OCI-M2 (cell line): ENCODE measurements at regions not wholly inside any gene's neighbourhood (a gene's known extent, or its start where the extent isn't known, plus 50 kb on each side); places are given as distances from the start of the nearest gene placed in this dataset.
"Not testable (repeated sequence)": the region's sequence is repeated elsewhere in the genome, so short reads cannot be mapped to it uniquely, and the experiment has no call there.

ENCODE experiments used
- DNase-seq: peaks from one replicate; lab custom pipeline; 2025; ENCODE audit not compliant: unreplicated experiment; lab: John Stamatoyannopoulos, UW

- no peak for DNase-seq
These were observed 249.5 kb downstream of the PRELID2 start for GRCh38 chr5:145585443-145586148.

GRCh38 chr5:145579301-145579700 lies 255.8 kb downstream of the PRELID2 start:
- no peak for DNase-seq

GRCh38 chr5:145574889-145575573 lies 260.1 kb downstream of the PRELID2 start:
- no peak for DNase-seq

- DNase-seq: no peak
These were observed 266.6 kb downstream of the PRELID2 start for GRCh38 chr5:145568581-145568980.

- no peak for DNase-seq
These were observed 272.2 kb downstream of the PRELID2 start for GRCh38 chr5:145562931-145563330.

- DNase-seq: no peak
These were observed 276.9 kb downstream of the PRELID2 start for GRCh38 chr5:145558288-145558687.

DNA sequence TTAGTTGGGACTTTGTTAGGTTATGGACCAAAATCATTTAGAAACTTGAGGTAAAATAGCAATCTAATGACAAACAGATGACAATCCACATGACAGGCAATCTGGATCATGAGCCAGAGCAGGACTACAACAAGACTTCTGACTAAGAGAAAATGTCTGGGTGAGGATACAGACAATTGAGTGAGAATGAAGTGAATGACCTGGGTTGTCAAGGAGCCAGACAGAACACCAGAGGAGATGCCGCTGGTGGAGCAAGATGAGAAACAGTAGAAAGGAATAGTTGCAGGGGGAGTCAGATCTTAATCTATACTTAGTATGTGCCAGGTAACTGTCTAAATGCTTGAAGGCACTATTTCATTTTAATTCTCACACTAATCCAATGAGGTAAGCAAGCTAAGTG lies 277.8 kb downstream of the PRELID2 start:
- no peak for DNase-seq

- DNase-seq: no peak
These were observed 280.7 kb downstream of the PRELID2 start for GRCh38 chr5:145554399-145554798.

GRCh38 chr5:145553177-145553576 lies 282.0 kb downstream of the PRELID2 start:
- no peak for DNase-seq

DNA sequence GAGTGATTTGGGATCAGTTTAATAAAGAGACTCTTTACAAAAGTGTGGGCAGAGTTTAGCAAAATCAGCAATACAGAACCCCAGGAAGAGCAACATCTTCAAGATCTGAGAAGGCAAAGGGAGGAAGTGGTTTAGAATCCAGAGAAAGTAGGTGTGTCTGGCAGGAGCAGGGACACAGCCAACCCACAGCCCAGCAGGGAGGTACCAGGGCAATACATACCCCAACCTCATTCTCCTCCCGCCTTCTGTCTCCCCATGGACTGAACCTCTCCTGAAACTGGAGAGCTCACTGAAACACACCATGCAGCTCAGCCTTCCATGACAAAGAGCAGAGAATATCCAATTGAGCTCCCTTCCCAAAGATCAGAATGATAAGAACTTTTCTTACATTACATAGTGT lies 283.4 kb downstream of the PRELID2 start:
- no peak for DNase-seq

DNA sequence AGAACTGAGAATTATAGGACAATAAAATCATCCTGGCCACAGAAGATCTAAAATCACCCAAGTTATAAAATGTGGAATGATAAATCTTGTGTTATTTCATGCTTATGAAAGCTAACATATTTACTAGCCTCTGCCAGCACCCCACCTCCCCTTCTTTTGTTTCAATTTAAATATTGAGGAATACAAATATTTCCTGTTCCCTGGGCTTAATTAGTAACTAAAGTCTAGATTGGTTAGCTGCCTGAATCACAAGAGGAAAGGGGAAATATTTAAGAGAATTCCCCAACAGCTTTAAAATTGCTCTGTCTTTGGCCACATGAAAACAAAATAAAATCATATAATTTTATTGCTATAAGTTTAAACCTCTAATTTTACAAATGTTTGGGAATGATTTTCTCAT lies 287.0 kb downstream of the PRELID2 start:
- DNase-seq: no peak

DNA sequence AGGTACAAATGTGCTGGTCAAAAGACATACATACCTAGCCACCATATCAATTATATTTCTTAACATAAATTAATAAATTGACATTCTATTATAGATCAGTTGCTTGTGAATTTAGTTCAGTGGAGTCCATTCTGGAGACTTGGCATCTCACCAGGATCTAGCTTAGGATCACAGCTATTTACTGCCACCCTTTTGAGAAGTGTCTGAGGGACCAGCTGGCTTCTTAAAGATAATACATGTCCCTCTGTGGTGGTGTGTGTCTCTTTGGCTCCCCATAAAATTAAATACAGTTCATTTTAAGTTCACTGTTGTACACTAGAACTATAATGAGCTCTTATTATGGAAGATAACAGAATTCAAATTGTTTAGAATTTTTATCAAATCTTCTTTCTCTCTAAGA lies 290.7 kb downstream of the PRELID2 start:
- no peak for DNase-seq

GRCh38 chr5:145543968-145544367 lies 291.2 kb downstream of the PRELID2 start:
- DNase-seq: no peak

DNA sequence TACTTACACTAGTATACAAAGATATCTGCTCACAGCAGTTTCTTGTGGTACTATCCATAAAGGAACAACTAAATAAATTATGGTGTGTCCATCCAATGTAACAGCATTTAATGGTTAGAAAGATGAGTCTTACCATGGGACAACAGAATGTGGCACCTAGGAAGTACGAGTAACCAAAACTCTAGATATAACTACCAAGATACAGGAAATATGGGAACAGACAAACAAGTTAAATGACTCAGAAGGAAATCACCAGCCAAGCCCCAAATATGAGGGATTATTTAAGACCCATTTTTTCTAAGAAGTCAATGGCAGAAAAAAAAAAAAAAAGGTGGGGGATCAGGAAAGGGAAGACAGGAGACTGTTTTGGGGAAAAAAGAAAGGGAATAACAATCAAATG lies 294.8 kb downstream of the PRELID2 start:
- no peak for DNase-seq

DNA sequence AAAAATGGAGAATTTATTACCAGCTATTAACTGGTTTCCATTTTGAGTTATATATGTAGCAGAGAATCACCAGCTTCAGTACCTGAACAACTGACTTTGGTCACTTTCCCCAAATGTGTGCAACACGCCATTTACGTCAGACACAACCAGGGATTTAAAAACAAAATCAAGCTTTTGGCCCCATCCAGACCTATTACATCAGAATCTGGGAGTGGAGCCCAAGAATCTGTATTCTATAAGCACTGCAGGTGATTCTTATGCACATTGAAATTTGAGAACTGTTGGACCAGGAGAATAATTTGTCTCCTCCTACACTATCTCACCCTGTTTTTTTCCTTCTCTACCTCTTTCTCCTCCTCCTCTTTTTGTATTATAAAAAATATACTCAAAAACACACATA lies 295.9 kb downstream of the PRELID2 start:
- no peak for DNase-seq

- DNase-seq: no peak
These were observed 299.0 kb downstream of the PRELID2 start for GRCh38 chr5:145536133-145536532.

DNA sequence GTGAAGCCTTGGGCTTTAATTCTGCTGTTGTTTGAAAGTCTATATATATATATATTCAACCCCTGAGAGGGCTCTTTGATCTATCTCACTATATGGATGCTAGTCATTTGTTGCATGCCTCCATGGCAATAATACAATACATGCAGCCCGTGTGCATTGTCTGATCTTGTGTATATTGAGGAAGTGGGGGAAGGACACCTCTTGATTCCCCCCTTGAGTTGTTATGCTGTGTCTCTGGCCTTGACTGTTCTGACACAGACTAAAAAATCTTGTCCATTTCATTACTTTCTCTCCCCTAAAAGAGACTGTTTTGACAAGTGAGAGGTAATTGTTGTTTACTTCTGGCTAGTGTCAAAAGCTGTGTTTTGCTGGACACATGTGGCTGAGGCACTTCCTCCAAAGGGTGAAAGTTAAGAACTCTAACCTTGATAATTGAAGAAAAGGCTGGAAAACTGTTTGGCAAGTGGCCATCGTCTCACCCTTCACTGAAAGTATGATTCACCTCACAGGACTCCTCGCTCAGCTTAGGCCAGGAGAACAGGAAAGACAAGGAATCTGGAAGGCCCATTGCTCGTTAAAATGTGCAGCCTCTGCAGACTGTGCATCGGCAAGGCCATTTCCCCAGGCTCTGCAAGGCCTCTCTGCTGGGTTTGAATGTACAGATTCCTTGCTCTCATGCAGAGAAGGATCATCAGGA lies 304.0 kb downstream of the PRELID2 start:
- DNase-seq: no peak

GRCh38 chr5:145521523-145521922 lies 313.6 kb downstream of the PRELID2 start:
- DNase-seq: no peak

DNA sequence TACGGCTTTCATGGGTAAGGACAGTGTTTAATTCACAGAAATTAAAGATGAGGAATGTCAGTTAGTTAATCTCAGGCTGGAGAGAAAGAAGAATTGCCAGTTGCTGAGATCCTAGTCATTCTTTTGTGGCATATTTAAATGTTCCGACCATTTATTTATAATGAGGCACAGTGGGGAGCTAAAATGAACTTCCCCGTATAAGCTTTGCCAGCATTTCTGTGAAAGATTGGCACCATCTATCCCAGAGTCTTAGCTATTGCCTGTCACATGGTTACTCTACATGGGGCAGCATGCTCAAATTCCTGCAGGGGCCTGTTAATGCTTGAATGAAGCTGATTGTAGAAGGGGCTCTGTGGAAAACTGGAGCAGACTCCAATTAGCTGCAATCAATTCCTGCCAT lies 314.1 kb downstream of the PRELID2 start:
- no peak for DNase-seq

- no peak for DNase-seq
These were observed 314.8 kb downstream of the PRELID2 start for GRCh38 chr5:145520335-145520734.

DNA sequence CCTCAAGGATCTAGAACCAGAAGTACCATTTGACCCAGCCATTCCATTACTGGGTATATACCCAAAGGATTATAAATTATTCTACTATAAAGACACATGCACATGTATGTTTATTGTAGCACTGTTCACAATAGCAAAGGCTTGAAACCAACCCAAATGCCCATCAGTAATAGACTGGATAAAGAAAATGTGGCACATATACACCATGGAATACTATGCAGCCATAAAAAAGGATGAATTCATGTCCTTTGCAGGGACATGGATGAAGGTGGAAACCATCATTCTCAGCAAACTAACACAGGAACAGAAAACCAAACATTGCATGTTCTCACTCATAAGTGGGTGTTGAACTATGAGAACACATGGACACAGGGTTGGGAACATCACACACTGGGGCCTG lies 317.6 kb downstream of the PRELID2 start:
- not testable (repeated sequence) for DNase-seq

DNA sequence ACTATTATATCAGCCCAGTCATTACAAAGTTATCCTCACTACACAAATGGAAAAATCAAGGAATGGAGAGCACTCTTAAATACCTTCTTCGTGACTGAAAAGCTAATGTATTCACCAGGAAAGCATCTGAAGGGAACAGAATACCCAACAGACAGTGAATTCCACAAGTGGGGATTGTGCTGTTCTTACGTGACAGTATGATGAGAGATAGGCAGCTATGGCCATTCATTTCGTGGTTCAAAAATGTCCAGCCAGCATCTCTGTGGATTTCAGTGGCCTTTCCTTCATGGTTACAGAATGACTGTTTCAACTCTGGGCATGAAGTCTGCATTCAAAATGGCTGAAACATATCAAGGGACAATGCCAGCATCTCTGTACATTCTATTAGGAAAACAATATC lies 323.8 kb downstream of the PRELID2 start:
- DNase-seq: no peak
